ACHN (cell line): ENCODE measurements at regions not wholly inside any gene's neighbourhood (a gene's known extent, or its start where the extent isn't known, plus 50 kb on each side); places are given as distances from the start of the nearest gene placed in this dataset.

Source experiments
- DNase-seq: peaks from one replicate; pipeline ENCODE4 v3.0.0-alpha.2; 2015
- in situ Hi-C: cut with HindIII; loops from 2 replicates; pipeline ENCODE4 v1.10.0; 2017; ENCODE audit warnings: low sequenced_read_pairs, low pct_ligation_motif_present, low pct_unique_long_range_greater_than_20kb

- in situ Hi-C loops = no loop called here
These were observed 1461.7 kb upstream of the PIK3C3 start for GRCh38 chr18:40493316-40493715.

GRCh38 chr18:40489301-40489700 lies 1465.7 kb upstream of the PIK3C3 start:
- DNase-seq = no peak
- in situ Hi-C loops = no loop called here

More at GRCh38 chr18:40493316-40493715, 1461.7 kb upstream of the PIK3C3 start:
- no peak for DNase-seq

GRCh38 chr18:40485318-40485717 lies 1469.7 kb upstream of the PIK3C3 start:
- in situ Hi-C loops = no loop called here
- DNase-seq = no peak

- in situ Hi-C loops = no loop called here
- DNase-seq = no peak
These were observed 1481.6 kb upstream of the PIK3C3 start for GRCh38 chr18:40473221-40474029.

GRCh38 chr18:40470723-40471122 lies 1484.3 kb upstream of the PIK3C3 start:
- no peak for DNase-seq
- in situ Hi-C loops = no loop called here

- in situ Hi-C loops = no loop called here
- DNase-seq = no peak
These were observed 1485.2 kb upstream of the PIK3C3 start for GRCh38 chr18:40469851-40470250.

GRCh38 chr18:40469316-40469715 lies 1485.7 kb upstream of the PIK3C3 start:
- DNase-seq = no peak
- in situ Hi-C loops = no loop called here

GRCh38 chr18:40464032-40464431 lies 1491.0 kb upstream of the PIK3C3 start:
- DNase-seq = no peak
- in situ Hi-C loops = no loop called here

- no peak for DNase-seq
- in situ Hi-C loops = no loop called here
These were observed 1501.1 kb upstream of the PIK3C3 start for GRCh38 chr18:40453903-40454302.

GRCh38 chr18:40452599-40452998 lies 1502.4 kb upstream of the PIK3C3 start:
- DNase-seq = no peak
- in situ Hi-C loops = no loop called here

- in situ Hi-C loops = no loop called here
- DNase-seq = no peak
These were observed 1504.3 kb upstream of the PIK3C3 start for GRCh38 chr18:40450751-40451150.

GRCh38 chr18:40447820-40448219 lies 1507.2 kb upstream of the PIK3C3 start:
- DNase-seq = no peak
- in situ Hi-C loops = no loop called here

GRCh38 chr18:40440088-40440487 lies 1514.9 kb upstream of the PIK3C3 start:
- in situ Hi-C loops = no loop called here

GRCh38 chr18:40437517-40437916 lies 1517.5 kb upstream of the PIK3C3 start:
- in situ Hi-C loops = no loop called here
- no peak for DNase-seq

More at GRCh38 chr18:40440088-40440487, 1514.9 kb upstream of the PIK3C3 start:
- DNase-seq = no peak

- DNase-seq = no peak
- in situ Hi-C loops = no loop called here
These were observed 1523.7 kb upstream of the PIK3C3 start for GRCh38 chr18:40431071-40431985.

GRCh38 chr18:40423291-40423690 lies 1531.7 kb upstream of the PIK3C3 start:
- DNase-seq = no peak
- in situ Hi-C loops = no loop called here

- DNase-seq = no peak
- in situ Hi-C loops = no loop called here
These were observed 1534.4 kb upstream of the PIK3C3 start for GRCh38 chr18:40420675-40421074.

- no peak for DNase-seq
- in situ Hi-C loops = no loop called here
These were observed 1537.5 kb upstream of the PIK3C3 start for GRCh38 chr18:40417501-40417900.

GRCh38 chr18:40415821-40416220 lies 1539.2 kb upstream of the PIK3C3 start:
- in situ Hi-C loops = no loop called here

More at GRCh38 chr18:40415821-40416220, 1539.2 kb upstream of the PIK3C3 start:
- no peak for DNase-seq
